Epithelial cell of proximal tubule (primary cell): ENCODE measurements at regions not wholly inside any gene's neighbourhood (a gene's known extent, or its start where the extent isn't known, plus 50 kb on each side); places are given as distances from the start of the nearest gene placed in this dataset.

Experiments used
- DNase-seq: peaks from one replicate; pipeline ENCODE4 v3.0.0-alpha.2; 2011; ENCODE audit warnings: low read depth
- H3K4me3 ChIP-seq: 2 replicates; pipeline ENCODE4 v1.5.1; 2011; ENCODE audit warnings: low read depth, mild to moderate bottlenecking, low read length
- CTCF ChIP-seq: conservative IDR thresholded peaks from 2 replicates; pipeline ENCODE4 v1.5.1; 2012; ENCODE audit warnings: low read depth, mild to moderate bottlenecking, low read length

GRCh38 chr4:59060895-59061294, 1950.7 kb upstream of the IGFBP7 start:
- no peak for DNase-seq
- no peak overlapping the region for H3K4me3 ChIP-seq
- no peak for TF ChIP-seq CTCF

GRCh38 chr4:59063015-59063720, 1953.0 kb upstream of the IGFBP7 start:
- no peak for TF ChIP-seq CTCF
- no peak for DNase-seq
- no peak overlapping the region for H3K4me3 ChIP-seq

- H3K4me3 ChIP-seq, result no peak overlapping the region
- no peak for TF ChIP-seq CTCF
- DNase-seq, result no peak
Measured at GRCh38 chr4:59068722-59069418, 1958.7 kb upstream of the IGFBP7 start.

- DNase-seq, result no peak
- H3K4me3 ChIP-seq, result no peak overlapping the region
- TF ChIP-seq CTCF, result no peak
Measured at GRCh38 chr4:59086410-59086809, 1976.2 kb upstream of the IGFBP7 start.

- no peak overlapping the region for H3K4me3 ChIP-seq
- no peak for DNase-seq
- TF ChIP-seq CTCF, result no peak
Measured at GRCh38 chr4:59091146-59092142, 1981.3 kb upstream of the IGFBP7 start.

GRCh38 chr4:59094505-59094904, 1984.3 kb upstream of the IGFBP7 start:
- TF ChIP-seq CTCF, result no peak
- no peak overlapping the region for H3K4me3 ChIP-seq
- no peak for DNase-seq
